ENCODE measurements at regions not wholly inside any gene's neighbourhood (a gene's known extent, or its start where the extent isn't known, plus 50 kb on each side); places are given as distances from the start of the nearest gene placed in this dataset.

DNA sequence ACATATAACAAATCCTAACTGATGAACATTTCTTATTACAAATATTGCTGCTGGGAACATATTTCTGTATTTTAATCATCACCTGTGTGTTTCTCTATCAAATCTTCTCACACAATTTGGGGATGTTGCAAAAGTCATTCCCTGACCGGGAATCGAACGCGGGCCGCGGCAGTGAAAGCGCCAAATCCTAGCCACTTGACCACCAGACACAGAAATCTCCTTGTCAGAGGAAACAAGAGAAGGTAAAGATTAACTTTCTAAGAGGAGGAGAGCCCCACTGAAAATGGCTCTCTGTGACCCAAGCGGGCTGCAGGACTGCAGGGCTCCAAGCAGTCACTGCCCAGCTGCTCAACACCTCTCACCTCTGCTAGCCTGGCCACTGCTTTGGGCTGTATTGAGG, 304.9 kb downstream of the FAM72C start:
- TF ChIP-seq, protein P1, sequence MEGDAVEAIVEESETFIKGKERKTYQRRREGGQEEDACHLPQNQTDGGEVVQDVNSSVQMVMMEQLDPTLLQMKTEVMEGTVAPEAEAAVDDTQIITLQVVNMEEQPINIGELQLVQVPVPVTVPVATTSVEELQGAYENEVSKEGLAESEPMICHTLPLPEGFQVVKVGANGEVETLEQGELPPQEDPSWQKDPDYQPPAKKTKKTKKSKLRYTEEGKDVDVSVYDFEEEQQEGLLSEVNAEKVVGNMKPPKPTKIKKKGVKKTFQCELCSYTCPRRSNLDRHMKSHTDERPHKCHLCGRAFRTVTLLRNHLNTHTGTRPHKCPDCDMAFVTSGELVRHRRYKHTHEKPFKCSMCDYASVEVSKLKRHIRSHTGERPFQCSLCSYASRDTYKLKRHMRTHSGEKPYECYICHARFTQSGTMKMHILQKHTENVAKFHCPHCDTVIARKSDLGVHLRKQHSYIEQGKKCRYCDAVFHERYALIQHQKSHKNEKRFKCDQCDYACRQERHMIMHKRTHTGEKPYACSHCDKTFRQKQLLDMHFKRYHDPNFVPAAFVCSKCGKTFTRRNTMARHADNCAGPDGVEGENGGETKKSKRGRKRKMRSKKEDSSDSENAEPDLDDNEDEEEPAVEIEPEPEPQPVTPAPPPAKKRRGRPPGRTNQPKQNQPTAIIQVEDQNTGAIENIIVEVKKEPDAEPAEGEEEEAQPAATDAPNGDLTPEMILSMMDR (IDR thresholded peaks at IDR 0.05): no peak

DNA sequence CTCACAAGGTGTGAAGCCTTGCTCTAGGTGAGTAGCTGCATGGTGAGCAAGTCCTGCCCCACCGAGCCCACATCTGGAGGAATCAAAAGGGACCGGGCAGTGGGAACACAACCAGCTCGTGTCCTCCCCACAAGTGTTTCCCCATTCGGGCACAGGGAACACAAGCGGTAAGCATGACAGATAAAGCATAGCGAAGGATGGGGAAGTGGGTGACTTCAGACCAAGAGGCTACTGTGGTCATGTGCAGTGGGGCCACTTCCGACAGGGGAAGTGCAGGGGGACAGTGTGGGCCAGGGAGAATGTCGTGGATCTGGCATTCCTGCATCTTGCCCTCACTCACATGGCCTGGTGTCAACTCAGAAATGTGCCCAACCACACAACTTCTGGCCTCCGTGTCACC, 306.2 kb downstream of the FAM72C start:
- TF ChIP-seq, protein P1 (IDR thresholded peaks at IDR 0.05): no peak

DNA sequence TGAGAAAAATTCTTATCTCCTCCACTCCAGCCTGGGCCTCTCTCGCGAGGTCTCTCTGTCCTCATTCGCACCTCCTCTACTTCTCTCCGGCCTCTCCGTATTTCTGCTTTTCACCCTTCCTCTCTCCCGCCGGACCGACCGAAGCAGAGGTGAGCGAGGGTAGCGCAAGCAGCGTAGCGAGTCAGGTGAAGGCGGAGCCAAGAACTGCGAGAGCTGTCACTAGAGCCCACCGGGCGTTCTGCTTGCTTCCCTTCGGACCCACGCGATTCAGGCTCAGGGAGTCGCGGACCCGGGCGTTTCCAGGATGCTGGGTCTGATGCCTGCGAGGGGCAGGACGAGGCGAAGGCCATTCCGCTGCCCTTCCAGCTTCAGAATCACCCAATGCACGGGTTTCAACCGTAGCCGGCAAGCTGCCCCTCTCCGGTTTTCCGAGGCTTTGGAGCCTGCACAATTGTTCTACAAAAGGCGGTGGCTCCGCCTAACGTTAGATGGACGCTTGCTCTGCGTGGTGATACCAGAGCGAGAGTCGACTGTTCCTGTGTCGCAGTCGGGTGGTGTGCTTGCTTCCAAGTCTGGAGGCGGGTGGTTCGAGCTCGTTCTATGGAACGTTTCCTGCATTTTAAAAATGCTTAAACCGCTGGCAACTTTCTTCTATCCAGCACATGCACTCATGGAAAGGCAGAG, 310.2 kb downstream of the FAM72C start:
- TF ChIP-seq, protein P1 (IDR thresholded peaks at IDR 0.05): no peak

DNA sequence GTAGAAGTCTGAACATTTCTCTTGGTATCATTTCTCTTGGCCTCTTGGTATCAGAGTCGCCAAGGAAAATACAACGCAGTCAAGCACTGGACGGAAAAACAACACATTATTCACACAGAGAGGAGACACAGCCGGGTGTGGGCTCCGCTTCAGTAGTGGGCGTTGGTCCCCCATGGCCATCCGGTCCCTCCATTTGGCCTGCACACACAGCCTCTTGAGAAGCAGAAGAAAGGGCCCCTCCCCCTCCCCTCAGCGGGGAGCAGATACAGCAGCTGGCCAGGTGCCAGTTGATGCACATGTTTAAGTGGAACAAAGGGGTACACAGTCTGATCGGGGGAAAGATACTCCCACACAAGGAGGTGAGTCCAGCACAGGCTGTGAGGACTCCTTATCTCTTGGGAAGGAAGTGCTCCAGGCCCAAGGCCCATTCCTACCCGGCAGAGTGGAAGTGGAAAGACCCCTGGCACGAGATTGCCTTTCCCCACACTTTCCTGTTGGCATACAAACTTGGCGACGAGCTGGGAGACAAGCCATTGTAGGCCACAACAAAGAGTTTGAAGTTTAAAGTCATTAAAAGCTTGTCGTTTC, 311.3 kb downstream of the FAM72C start:
- TF ChIP-seq, protein P1 (IDR thresholded peaks at IDR 0.05): no peak

DNA sequence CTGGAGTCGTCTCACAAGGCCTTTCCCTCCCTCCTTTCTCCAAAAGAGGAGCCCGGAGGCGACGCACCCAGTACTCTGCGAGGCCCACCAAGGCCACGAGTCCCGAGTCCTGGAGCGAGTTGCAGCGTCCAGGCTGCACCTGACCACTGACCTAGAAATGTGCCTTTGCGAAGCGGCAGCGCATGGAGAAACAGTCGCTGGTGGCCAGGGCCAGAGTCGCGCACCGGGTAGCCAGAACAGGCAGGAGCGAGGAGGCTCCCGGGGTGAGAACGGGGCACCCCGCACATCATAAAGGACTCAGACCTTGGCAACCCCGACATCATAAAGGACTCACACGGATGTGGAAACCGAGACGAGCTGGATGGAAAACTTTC, 318.4 kb downstream of the FAM72C start:
- TF ChIP-seq, protein P1 (IDR thresholded peaks at IDR 0.05): no peak

DNA sequence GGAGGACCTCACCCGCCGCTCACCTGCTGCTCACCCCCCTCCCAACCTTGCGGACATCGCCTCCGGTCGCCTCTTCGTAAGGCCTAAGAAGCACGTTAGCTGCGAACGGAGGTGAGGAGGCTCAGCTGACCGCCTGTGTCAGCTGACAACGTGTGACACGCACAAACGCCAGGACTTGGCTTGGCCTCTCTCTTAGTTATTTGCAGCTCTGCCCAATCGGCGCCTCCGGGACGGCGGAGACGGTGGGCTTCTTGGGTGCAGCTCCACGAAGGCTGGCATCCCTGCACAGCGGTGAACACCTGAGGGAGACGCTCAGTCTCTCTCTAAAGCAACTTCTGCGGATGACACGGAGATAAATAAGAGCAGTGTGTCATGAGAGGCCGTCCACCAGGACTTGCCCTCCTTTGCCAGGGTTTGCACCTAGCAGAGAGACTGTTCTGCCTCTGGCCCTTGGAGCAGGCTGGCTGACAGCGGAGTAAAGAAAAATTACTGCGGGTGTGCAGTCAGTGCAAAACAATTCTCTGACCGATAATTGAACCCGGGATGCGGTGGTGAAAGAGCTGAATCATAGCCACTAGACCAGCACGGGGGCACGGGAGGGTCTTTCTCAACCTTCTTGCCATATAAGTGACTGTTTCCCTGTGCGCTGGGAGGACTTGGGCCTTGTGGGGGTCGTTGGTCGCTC, 318.9 kb downstream of the FAM72C start:
- TF ChIP-seq, protein P1 (IDR thresholded peaks at IDR 0.05): no peak

DNA sequence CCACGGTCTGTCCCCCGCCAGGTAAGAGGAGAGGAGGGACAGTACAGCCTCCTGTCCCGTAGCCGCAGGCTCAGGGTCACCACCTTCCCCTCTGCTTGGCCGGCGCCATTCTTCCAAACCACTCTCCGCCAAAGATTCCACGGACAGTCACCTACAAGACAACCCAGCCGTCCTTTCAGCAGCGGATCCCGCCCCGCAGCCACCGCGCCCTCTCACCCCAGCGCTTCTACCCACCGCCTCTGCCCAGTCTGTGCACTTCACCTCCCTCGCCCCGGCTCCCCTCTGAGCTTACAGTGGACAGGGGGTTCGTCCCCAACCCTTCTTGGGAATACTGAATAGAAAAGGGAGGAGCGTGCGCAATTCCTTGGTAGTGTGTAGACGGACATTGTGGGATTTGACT, 319.6 kb downstream of the FAM72C start:
- TF ChIP-seq, protein P1 (IDR thresholded peaks at IDR 0.05): no peak
